Middle frontal gyrus (tissue), 1 donor: ENCODE measurements at regions not wholly inside any gene's neighbourhood (a gene's known extent, or its start where the extent isn't known, plus 50 kb on each side); places are given as distances from the start of the nearest gene placed in this dataset.

Experiments
- DNase-seq: peaks from one replicate; pipeline ENCODE4 v3.0.0-alpha.2; 2015; ENCODE audit warnings: low spot score; ENCODE audit errors: extremely low spot score

GRCh38 chr10:128701381-128701780 lies 575.2 kb upstream of the MKI67 start:
- DNase-seq, result no peak

DNA sequence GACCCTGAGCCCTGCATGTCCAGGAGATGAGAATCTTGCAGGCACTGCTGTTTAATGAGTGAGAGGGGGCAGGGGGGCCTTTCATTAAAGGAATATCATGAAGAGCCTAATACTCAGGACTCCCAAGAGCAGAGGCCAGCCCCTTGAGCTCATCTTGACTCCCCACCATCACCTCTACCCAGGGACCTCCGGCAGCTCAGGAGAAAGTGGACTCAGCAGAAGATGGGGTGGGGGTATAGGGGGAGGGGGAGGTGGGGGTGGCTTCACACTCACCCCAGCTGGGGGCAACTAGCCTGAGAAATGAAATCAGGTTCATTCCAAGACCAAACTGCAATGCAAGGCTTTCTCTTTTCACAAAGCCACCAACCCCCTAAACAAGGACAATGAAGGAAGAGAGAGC lies 575.6 kb upstream of the MKI67 start:
- no peak for DNase-seq

DNA sequence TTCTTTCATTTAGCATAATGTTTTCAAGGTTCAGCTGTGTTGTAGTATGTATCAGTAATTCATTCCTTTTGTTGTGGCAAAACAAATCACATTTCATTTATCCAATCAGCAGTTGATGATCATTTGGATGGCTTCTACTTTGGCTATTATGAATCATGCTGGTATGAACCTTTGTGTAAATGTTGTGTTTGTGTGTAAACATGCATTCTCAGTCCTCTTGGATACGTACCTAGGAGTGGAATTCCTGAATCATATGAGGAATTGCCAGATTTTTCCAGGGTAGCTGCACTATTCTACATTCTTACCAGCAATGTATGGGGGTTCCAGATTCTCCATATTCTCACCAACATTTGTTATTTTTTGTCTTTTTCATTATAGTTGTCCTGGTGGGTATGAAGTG lies 578.5 kb upstream of the MKI67 start:
- no peak for DNase-seq

GRCh38 chr10:128708182-128708581 lies 582.0 kb upstream of the MKI67 start:
- DNase-seq, result no peak

GRCh38 chr10:128709686-128710085 lies 583.5 kb upstream of the MKI67 start:
- no peak for DNase-seq

DNA sequence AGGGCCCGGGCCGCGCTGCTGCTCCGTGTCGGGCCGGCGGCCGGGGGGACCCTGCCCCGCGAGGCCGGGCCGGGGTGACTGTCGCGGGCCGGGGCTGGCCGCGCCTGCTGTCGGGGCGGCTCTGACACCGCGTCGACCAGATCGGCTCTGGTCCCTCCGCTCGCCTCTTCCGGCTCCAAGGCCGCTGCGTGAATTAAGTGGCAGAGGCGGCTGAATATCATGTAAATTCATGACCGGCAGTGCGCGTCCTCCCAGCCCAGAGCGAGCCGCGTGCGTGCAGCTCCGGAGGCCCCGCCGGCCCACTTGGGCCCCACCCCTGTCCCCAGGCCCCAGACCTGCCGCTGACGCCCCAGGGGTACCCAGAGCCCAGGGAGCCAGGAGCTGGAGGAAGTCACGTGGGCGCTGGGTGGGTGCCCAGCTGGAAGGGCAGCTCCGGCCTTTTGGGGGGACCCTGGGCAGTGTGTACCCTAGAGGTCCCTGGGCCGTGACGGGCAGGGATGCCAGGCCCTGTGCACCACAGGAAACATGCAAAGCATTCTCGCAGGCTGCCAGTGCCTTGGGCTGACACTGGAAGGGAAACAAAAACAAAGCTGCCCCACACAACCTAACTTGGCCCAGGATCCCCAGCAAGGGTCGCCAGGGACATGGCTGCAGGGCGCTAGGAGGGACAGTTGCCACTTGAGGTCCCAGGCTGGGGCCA lies 584.0 kb upstream of the MKI67 start:
- no peak for DNase-seq

GRCh38 chr10:128710798-128711183 lies 584.6 kb upstream of the MKI67 start:
- DNase-seq, result no peak

DNA sequence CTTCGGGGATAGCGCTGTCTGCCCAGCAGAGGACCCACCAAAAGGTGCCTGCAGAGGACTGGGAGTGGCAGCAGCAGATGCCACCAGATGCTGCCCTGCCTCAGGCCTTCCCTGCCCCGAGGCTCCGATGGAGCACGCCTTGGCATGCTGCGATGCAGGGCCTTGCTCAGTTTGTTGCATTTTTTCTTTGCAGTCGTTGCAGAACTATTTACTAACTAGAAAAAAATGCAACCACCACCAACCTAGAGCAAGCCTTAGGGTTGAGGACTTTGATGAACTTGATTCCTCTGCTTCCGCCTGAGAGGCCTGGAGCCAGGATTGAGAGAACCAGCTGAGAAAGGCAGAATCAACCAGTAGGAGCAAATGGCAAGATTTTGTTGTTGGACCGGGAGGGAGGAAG lies 585.6 kb upstream of the MKI67 start:
- no peak for DNase-seq

DNA sequence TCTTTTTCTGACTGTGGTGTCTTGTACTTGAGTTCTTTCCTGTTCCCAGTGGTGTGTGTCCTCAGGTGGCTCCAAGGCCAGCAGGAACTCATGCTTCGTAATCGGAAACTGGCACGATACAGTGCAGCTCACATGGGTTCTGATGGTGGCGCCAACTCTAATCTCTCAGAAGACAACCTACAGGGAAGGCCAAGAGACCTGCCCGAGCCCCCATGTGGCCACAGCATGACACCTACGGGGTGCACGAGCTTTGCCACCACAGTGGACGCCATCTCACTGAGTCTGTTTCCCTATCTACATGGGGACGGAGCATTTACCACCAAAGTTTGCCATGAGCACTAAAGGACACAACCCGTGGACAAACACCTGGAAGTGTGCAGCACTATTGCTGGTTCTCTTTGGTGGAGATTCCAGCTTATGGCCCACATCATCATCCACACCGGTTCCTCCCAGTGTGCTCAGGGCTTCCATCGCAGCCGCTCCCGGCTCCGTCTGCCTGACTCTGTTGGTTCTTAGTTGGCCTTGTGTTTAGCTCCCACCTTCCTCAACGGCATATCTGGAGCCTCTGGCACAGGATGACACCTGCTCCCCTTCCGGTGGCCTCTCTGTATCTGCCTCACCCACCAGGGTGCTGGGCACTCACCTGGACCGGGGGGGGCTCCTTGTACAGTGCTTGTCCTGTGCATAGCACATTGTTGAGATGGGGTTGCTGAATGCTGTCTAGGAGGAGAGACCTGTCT lies 586.6 kb upstream of the MKI67 start:
- no peak for DNase-seq

DNA sequence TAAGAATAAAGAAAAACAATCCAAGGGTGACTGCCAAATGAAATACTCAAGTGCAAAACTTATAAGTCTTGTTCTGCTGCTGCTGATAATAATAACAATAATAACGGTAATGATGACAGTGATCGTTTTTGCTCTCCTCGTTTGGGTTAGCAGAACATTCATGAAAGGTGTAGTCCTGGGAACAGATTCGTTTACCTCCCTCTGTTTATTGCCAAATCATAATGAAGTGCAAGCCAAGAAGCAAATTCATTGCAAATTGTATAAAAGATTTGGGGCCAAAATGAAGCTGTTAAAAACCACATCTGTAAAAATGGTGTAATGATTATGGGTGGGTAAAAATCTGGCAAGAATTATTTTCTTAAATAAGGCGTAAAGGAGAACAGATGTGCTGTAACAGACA lies 587.2 kb upstream of the MKI67 start:
- no peak for DNase-seq

GRCh38 chr10:128713874-128714570 lies 587.8 kb upstream of the MKI67 start:
- DNase-seq, result no peak

DNA sequence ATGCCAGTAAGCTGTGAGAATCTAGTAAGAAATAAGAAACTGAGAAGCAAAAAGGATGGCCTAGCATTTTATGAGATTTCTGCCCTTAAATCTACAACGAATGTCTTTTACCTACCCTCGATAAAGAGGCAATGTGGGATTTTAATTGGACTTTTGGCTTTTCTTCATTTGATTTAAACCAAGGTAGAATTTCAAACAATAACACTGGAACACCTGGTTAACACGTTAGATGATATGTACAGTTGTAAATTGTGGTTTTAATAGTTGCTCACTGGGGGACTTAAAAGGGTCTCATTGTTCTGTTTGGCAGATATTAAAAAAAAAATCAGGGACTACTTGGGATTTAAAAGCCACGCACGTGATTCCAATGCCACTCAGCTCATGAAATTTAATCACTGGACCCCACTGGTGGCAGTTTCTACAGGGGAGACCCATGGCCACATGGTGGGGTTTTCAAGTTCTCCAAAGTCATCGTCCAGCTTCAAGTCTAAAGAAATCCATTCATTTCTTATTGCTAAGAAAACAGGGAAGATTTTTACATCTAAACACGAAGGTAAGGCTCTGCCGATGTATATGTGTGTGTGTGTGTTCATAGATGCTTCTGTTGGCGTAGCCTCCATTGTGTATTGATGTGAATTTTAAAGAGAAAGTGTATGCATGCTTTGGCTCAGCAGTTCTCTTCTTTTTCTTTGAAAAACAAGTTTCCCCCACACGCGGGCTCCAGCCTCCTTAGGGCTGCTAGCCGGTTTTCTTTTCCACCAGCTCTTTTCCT lies 588.6 kb upstream of the MKI67 start:
- no peak for DNase-seq

GRCh38 chr10:128716181-128716580 lies 590.0 kb upstream of the MKI67 start:
- DNase-seq, result no peak

DNA sequence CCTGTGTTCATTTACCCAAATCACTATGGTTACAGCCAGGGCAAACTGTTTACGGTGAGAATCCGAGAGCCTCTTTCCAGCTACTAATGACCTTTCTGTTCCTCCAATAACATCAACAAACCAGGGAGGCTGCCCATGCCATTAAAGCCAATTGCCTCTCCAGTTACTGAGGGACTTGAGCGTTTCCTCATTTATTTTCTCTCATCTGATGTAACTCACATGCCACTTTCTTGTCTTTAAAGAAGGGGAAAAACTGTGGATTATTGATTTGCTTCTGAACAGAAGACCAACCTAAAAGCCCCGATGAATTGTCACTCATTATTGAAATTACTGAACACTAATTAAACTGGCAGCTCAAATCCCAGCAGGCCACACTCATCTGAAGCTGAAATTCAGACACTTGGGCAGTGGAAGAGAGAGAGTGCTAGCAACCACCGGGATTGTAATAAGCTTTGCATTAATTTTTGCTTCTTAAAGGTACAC lies 595.8 kb upstream of the MKI67 start:
- no peak for DNase-seq

DNA sequence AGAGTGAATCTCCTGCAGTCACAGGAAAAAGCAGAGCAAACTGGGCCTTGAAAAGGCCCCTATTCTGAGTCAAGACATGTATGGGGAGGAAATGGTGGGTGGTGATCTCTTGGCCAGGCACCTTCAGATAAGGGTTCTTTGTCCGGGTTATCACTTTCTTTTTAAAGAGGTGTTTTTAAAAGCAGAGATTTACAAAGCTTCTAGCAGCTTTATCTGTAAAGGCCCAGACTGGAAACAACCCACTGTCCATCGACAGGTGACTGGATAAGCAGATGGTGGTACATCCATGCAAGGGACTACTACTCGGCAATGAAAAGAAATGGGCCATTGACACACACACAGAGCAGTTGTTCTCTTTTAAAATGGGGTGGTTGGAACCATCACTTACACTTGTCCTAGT lies 596.7 kb upstream of the MKI67 start:
- DNase-seq, result no peak

DNA sequence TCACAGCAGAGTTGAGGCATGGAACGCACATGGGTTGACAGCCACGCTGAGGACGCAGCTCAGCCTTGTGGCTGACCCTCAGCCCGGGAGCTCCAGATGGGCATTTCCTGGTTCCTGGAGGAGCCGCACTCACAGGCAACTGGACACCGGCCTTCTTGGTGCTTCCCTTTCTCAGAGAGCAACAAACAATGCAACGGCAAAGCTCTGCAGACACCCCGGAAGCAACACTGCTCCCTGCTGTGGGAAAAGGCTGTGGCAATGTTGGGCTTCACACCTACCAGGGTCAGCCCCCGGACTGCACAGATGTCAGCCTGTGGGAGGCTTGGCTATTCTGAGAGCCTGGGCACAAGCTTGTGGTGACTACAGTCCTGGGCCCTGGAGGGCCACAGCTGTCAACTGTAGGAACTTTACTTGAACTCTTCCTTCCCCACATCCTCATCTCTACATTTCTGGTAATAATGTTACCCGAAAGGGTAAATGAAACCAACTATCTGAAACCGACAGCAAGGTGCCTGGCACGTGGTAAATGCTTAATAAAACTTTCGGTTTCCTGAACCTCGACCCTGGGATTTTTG lies 597.5 kb upstream of the MKI67 start:
- DNase-seq, result no peak

GRCh38 chr10:128725531-128725930 lies 599.3 kb upstream of the MKI67 start:
- no peak for DNase-seq

DNA sequence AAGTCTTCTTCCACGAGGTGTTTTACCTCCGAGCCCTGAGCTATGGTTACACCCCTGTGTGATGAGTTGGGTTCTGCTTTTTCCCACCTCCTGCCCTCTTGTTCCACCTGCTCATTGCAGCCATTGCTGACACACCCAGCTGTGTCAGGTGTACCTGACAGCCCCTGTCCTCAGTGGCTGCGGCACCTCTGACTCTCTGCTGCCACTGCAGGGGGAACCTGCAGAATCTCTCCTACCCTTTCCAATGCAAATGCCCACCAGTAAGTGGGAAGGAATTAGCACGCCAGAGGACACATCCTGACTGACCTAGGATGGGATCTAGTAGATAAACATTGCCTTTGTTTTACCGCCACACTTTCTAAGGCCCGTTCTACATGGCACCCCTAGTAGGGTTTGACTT lies 600.9 kb upstream of the MKI67 start:
- DNase-seq, result no peak

- peak; percentile 47 for DNase-seq
These were observed 603.7 kb upstream of the MKI67 start for GRCh38 chr10:128729910-128730420.

GRCh38 chr10:128730922-128731321 lies 604.7 kb upstream of the MKI67 start:
- no peak for DNase-seq

GRCh38 chr10:128734161-128734560 lies 607.9 kb upstream of the MKI67 start:
- peak; percentile 6 for DNase-seq
